Calu3 (cell line): ENCODE measurements at regions not wholly inside any gene's neighbourhood (a gene's known extent, or its start where the extent isn't known, plus 50 kb on each side); places are given as distances from the start of the nearest gene placed in this dataset.
"Not testable (repeated sequence)": the region's sequence is repeated elsewhere in the genome, so short reads cannot be mapped to it uniquely, and the experiment has no call there.

ENCODE experiments used
- BruUV-seq: library from RNA; stranded (reverse); fragments of 400-500 nt; replicated peaks from 2 replicates; lab custom pipeline; 2021; lab: Mats Ljungman, UMichigan
- CTCF ChIA-PET: fragments of 300-600 bp; sonication (Branson Sonifier 250); formaldehyde crosslinking; loops from one replicate; lab custom pipeline; 2022; ENCODE audit warnings: antibody characterized with exemption; lab: Charles Lee
- DNase-seq: peaks from one replicate; pipeline ENCODE4 v3.0.0; 2022
- H3K27ac Mint-ChIP-seq: one replicate; pipeline ENCODE4 v1.8.0; 2022; ENCODE audit warnings: mixed read lengths; ENCODE audit not compliant: unreplicated experiment
- H3K27me3 Mint-ChIP-seq: one replicate; pipeline ENCODE4 v1.8.0; 2022; ENCODE audit warnings: mixed read lengths; ENCODE audit not compliant: unreplicated experiment
- H3K36me3 Mint-ChIP-seq: one replicate; pipeline ENCODE4 v1.8.0; 2022; ENCODE audit warnings: mild to moderate bottlenecking, moderate library complexity, mixed read lengths; ENCODE audit not compliant: insufficient read depth, unreplicated experiment
- H3K4me1 Mint-ChIP-seq: one replicate; pipeline ENCODE4 v1.8.0; 2022; ENCODE audit warnings: mild to moderate bottlenecking, low read depth, mixed read lengths; ENCODE audit not compliant: unreplicated experiment
- H3K4me3 Mint-ChIP-seq: one replicate; pipeline ENCODE4 v1.8.0; 2022; ENCODE audit warnings: mild to moderate bottlenecking, low read depth, moderate library complexity, mixed read lengths; ENCODE audit not compliant: unreplicated experiment
- H3K9me3 Mint-ChIP-seq: one replicate; pipeline ENCODE4 v1.8.0; 2022; ENCODE audit warnings: low read depth, mixed read lengths; ENCODE audit not compliant: unreplicated experiment
- CTCF ChIP-seq: fragments of 200-600 bp; IDR thresholded peaks from one replicate; pipeline ENCODE4 v1.8.0; 2022; ENCODE audit warnings: antibody characterized with exemption; ENCODE audit not compliant: unreplicated experiment
- intact Hi-C: fragments of 100-400 bp; cut with micrococcal nuclease; formaldehyde crosslinking; loops from one replicate; pipeline ENCODE4 v1.10.0; 2022; ENCODE audit not compliant: unreplicated experiment

GRCh38 chr5:44099643-44100042 lies 289.6 kb downstream of the FGF10 start:
- H3K4me1 Mint-ChIP-seq, result no peaks in the 10 kb centered on the region
- no peak for TF ChIP-seq CTCF
- DNase-seq, result no peak
- BruUV-seq, result no TSS peak
- H3K4me3 Mint-ChIP-seq, result no peak overlapping the region
- H3K36me3 Mint-ChIP-seq, result no peaks in the 10 kb centered on the region
- intact Hi-C loops, result no loop called here
- no peak overlapping the region for H3K27ac Mint-ChIP-seq
- CTCF ChIA-PET, result no interaction called here
- H3K27me3 Mint-ChIP-seq, result no peaks in the 10 kb centered on the region
- H3K9me3 Mint-ChIP-seq, result no peaks in the 10 kb centered on the region

- Mint-ChIP-seq H3K9me3 (no peaks in the 10 kb centered on the region), H3K4me1 (no peaks in the 10 kb centered on the region), H3K4me3 (no peak overlapping the region), H3K27ac (no peak overlapping the region), H3K36me3 (no peaks in the 10 kb centered on the region), H3K27me3 (no peaks in the 10 kb centered on the region)
- intact Hi-C loops, result no loop called here
- CTCF ChIA-PET, result no interaction called here
- no TSS peak for BruUV-seq
- TF ChIP-seq CTCF, result no peak
- DNase-seq, result no peak
Measured at GRCh38 chr5:44089424-44090144, 299.6 kb downstream of the FGF10 start.

- no peak for TF ChIP-seq CTCF
- no peaks in the 10 kb centered on the region for H3K4me1 Mint-ChIP-seq
- H3K9me3 Mint-ChIP-seq, result no peaks in the 10 kb centered on the region
- no TSS peak for BruUV-seq
- H3K4me3 Mint-ChIP-seq, result no peak overlapping the region
- DNase-seq, result no peak
- no peaks in the 10 kb centered on the region for H3K27me3 Mint-ChIP-seq
- H3K36me3 Mint-ChIP-seq, result no peaks in the 10 kb centered on the region
- intact Hi-C loops, result no loop called here
- CTCF ChIA-PET, result no interaction called here
- H3K27ac Mint-ChIP-seq, result no peak overlapping the region
Measured at GRCh38 chr5:44085083-44085482, 304.1 kb downstream of the FGF10 start.

GRCh38 chr5:44074547-44074946 lies 314.7 kb downstream of the FGF10 start:
- DNase-seq, H3K27ac Mint-ChIP-seq, H3K4me1 Mint-ChIP-seq, intact Hi-C loops, CTCF ChIA-PET, H3K4me3 Mint-ChIP-seq, H3K27me3 Mint-ChIP-seq, BruUV-seq, H3K36me3 Mint-ChIP-seq, H3K9me3 Mint-ChIP-seq: not testable (repeated sequence)

- Mint-ChIP-seq H3K4me3 (no peak overlapping the region), H3K9me3 (no peaks in the 10 kb centered on the region), H3K27ac (no peak overlapping the region), H3K4me1 (no peaks in the 10 kb centered on the region), H3K36me3 (no peaks in the 10 kb centered on the region), H3K27me3 (no peaks in the 10 kb centered on the region)
- DNase-seq, result no peak
- CTCF ChIA-PET, result no interaction called here
- intact Hi-C loops, result no loop called here
- no TSS peak for BruUV-seq
- TF ChIP-seq CTCF, result no peak
Measured at GRCh38 chr5:44051591-44051990, 337.6 kb downstream of the FGF10 start.
